GM19463 (cell line): ENCODE measurements at regions not wholly inside any gene's neighbourhood (a gene's known extent, or its start where the extent isn't known, plus 50 kb on each side); places are given as distances from the start of the nearest gene placed in this dataset.
"Not testable (repeated sequence)": the region's sequence is repeated elsewhere in the genome, so short reads cannot be mapped to it uniquely, and the experiment has no call there.

Source experiments
- ATAC-seq: cut with Tn5 transposase; IDR thresholded peaks from one replicate; pipeline ENCODE4 v1.9.1; 2021; ENCODE audit warnings: mild to moderate bottlenecking, moderate library complexity; ENCODE audit not compliant: unreplicated experiment

- no peak for ATAC-seq
These were observed 136.6 kb upstream of the ZC3H15 start for GRCh38 chr2:186349508-186349907.

- not testable (repeated sequence) for ATAC-seq
These were observed 131.9 kb upstream of the ZC3H15 start for GRCh38 chr2:186354160-186354559.

- no peak for ATAC-seq
These were observed 120.7 kb upstream of the ZC3H15 start for GRCh38 chr2:186365406-186365805.

DNA sequence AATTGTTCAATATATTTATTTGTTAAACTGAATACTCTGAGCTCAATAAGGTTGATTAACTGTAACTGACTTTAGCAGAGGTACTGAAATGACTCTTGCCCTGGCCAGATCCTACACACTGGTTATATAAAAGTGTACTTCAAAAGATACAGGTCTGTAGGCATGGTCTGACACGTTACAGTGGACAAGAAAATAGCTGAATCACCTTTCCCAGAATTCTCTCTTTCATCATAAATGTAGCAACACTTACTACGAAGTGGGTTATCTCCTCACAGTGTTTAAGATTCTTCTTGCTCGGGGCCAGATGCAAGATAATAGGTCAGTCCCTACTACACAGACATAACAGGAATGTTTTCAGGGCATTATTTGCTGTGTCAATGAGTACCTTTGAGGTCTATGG lies 107.0 kb upstream of the ZC3H15 start:
- ATAC-seq: no peak

GRCh38 chr2:186380805-186381204 lies 105.3 kb upstream of the ZC3H15 start:
- no peak for ATAC-seq

- no peak for ATAC-seq
These were observed 104.5 kb upstream of the ZC3H15 start for GRCh38 chr2:186381573-186381972.

DNA sequence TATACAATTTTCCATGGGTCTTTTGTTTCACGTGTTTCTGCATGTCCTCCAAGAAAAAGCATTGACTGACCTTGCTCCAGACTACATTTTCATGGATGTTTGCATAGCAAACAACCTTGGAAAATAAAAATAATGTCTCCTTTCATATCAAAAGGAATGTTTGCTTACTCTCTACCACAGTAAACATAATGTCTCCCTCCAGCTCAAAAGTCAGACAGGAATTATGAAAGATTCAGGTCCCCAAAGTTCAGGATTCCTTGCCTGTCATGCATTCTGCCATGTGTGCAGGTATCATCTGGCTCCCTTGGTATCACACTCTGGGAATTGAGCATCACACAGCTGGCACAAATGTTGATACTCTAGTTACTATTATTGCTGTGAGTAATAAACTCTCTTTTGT lies 103.1 kb upstream of the ZC3H15 start:
- no peak for ATAC-seq

DNA sequence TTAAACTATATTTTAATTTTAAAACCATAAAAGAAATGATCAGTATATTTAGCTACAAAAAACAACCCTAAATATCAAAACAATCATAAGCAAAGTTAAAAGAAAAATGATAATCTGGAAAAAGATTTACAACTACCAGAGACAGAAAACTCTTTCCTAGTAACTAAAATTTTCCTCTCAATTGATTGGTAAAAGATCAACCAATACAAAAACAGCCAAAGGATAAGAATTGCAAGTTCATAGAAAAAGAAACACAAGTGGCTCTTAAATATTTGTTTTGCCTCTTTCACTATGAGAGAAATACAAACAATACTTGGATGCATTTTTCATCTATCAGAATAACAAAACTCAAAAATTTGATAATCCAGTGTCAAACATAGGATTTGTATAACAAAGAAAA lies 101.8 kb upstream of the ZC3H15 start:
- no peak for ATAC-seq

- ATAC-seq: not testable (repeated sequence)
These were observed 100.3 kb upstream of the ZC3H15 start for GRCh38 chr2:186385638-186386201.

DNA sequence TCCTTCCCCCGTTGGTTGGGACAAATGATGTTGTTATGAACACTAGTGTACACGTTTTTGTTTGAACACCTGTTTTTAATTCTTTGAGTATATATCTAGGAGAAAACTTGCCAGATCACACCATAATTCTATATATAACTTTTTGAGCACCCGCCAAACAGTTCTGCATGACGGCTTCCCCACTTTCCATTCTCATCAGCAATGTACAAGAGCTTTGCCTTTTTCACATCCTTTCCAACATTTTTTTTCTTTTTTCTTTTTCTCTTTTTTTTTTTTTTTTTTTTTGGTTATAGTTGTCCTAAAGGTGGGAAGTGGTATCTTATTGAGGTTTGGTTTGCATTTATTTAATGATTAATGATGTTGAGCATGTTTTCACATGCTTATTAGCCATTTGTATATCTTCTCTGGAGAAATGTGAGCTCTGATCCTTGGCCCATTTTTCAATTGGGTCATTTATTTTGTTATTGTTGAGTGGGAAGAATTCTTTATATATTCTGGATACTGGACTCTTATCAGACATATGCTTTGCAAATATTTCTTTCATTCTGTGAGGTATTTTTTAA lies 86.9 kb upstream of the ZC3H15 start:
- no peak for ATAC-seq

GRCh38 chr2:186405842-186406241 lies 80.2 kb upstream of the ZC3H15 start:
- ATAC-seq: no peak

DNA sequence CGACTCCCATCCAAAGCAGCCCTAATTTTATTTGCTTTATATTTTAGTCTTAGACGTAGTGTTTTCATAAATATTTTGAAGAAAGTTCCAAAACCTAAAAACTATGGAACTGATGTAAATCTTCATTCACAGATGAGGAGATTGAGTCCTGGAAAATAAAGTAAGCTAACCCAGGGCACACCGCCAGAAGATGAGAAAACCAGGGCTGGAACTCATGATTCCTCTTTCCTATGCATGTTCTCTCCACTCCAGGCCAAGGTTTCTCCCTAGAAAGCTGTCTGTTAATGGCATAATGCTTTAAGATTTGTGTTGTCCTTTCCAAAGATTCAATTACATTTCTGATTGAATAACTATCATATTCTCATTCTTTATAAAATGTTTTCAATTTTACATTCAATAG lies 78.4 kb upstream of the ZC3H15 start:
- no peak for ATAC-seq

GRCh38 chr2:186410802-186411201 lies 75.3 kb upstream of the ZC3H15 start:
- ATAC-seq: no peak

GRCh38 chr2:186422226-186422625 lies 63.8 kb upstream of the ZC3H15 start:
- ATAC-seq: no peak

- ATAC-seq: no peak
These were observed 62.6 kb upstream of the ZC3H15 start for GRCh38 chr2:186423481-186423880.

- no peak for ATAC-seq
These were observed 61.8 kb upstream of the ZC3H15 start for GRCh38 chr2:186424265-186424664.

- ATAC-seq: no peak
These were observed 60.5 kb upstream of the ZC3H15 start for GRCh38 chr2:186425576-186425975.

- ATAC-seq: peak; percentile 94
These were observed 59.7 kb upstream of the ZC3H15 start for GRCh38 chr2:186426153-186427016.

GRCh38 chr2:186427017-186427350 lies 59.1 kb upstream of the ZC3H15 start:
- ATAC-seq: peak; percentile 43

GRCh38 chr2:186427970-186428369 lies 58.1 kb upstream of the ZC3H15 start:
- no peak for ATAC-seq

DNA sequence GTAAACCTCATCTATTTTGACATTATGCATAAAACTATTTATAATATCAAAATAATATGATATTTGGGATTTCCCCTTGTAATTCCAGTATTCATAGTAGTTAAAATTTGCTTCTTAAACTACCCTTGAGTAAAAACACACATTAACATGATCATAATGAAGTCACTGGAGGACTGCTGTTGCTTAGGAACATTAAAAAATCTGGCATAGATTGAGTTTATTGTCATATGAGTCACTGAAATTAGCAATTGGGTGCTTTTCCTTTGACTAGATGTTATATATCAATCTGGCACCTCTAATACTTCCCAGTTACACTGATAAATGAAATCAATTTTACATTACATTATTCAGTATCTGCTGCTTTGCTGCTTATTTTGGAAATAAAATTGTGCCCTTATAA lies 57.0 kb upstream of the ZC3H15 start:
- no peak for ATAC-seq

- ATAC-seq: no peak
These were observed 54.8 kb upstream of the ZC3H15 start for GRCh38 chr2:186431306-186431705.
